Activated B cell treated with CpG ODN at 0.5 μM for 24 hours (primary cell): ENCODE measurements at regions not wholly inside any gene's neighbourhood (a gene's known extent, or its start where the extent isn't known, plus 50 kb on each side); places are given as distances from the start of the nearest gene placed in this dataset.

Experiments used
- ATAC-seq: fragments of 200-7000 bp; cut with Tn5 transposase; one replicate; pipeline ENCODE4 v1.10.0; 2021; ENCODE audit warnings: low read depth, mild to moderate bottlenecking, moderate library complexity
- CTCF ChIA-PET: fragments of 350-600 bp; sonication (Branson Sonifier 250); formaldehyde crosslinking; loops from one replicate; lab custom pipeline; 2021; ENCODE audit warnings: antibody characterized with exemption; lab: Charles Lee
- POLR2A ChIA-PET: fragments of 350-600 bp; sonication (Branson Sonifier 250); formaldehyde crosslinking; loops from one replicate; lab custom pipeline; 2021; ENCODE audit warnings: antibody characterized with exemption; lab: Charles Lee
- DNase-seq: peaks from one replicate; pipeline ENCODE4 v3.0.0; 2022
- H3K27ac Mint-ChIP-seq: one replicate; pipeline ENCODE4 v1.8.0; 2020; ENCODE audit warnings: mixed read lengths
- H3K27me3 Mint-ChIP-seq: one replicate; pipeline ENCODE4 v1.8.0; 2021; ENCODE audit warnings: mixed read lengths
- H3K36me3 Mint-ChIP-seq: one replicate; pipeline ENCODE4 v1.8.0; 2021; ENCODE audit warnings: low read depth, mixed read lengths
- H3K4me1 Mint-ChIP-seq: one replicate; pipeline ENCODE4 v1.8.0; 2021; ENCODE audit warnings: mixed read lengths
- H3K4me3 Mint-ChIP-seq: one replicate; pipeline ENCODE4 v1.8.0; 2020; ENCODE audit warnings: mild to moderate bottlenecking, mixed read lengths
- H3K9me3 Mint-ChIP-seq: one replicate; pipeline ENCODE4 v1.8.0; 2020; ENCODE audit warnings: mixed read lengths
- intact Hi-C: fragments of 100-400 bp; cut with micrococcal nuclease; formaldehyde crosslinking; loops from one replicate; pipeline ENCODE4 v1.15.1; 2024
- TF ChIP-seq, protein P1 (sequence below): fragments of 200-600 bp; IDR thresholded peaks from one replicate; pipeline ENCODE4 v1.8.0; 2022; ENCODE audit warnings: antibody characterized with exemption, mild to moderate bottlenecking

DNA sequence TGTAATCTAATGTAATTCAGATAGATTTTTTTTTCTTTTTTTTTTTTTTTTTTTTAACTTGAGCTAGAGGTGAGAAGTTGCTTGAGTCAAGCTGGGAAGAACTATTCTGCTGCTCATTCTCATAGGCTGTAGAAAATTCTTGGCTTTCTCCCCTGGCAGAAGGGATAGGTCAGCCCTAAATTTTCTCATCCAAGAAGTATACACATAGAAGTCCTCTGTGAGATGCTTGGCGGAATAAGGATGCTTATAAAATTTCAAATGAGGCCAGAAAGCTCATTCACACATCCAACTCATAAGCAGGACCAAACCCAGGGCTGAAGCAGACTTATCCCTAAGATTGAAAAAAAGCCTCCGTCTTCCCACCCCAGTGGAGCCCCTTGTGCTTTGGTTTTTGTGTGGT lies 572.5 kb downstream of the SQOR start:
- CTCF ChIA-PET: no interaction called here
- Mint-ChIP-seq H3K4me3 (no peak overlapping the region), H3K27ac (no peak overlapping the region), H3K36me3 (no peaks in the 10 kb centered on the region), H3K4me1 (no peaks in the 10 kb centered on the region), H3K9me3 (peaks cover 18% of the 10 kb centered on the region), H3K27me3 (no peaks in the 10 kb centered on the region)
- intact Hi-C loops: no loop called here
- POLR2A ChIA-PET: no interaction called here
- ATAC-seq (no peak), DNase-seq (no peak)
- TF ChIP-seq, protein P1, sequence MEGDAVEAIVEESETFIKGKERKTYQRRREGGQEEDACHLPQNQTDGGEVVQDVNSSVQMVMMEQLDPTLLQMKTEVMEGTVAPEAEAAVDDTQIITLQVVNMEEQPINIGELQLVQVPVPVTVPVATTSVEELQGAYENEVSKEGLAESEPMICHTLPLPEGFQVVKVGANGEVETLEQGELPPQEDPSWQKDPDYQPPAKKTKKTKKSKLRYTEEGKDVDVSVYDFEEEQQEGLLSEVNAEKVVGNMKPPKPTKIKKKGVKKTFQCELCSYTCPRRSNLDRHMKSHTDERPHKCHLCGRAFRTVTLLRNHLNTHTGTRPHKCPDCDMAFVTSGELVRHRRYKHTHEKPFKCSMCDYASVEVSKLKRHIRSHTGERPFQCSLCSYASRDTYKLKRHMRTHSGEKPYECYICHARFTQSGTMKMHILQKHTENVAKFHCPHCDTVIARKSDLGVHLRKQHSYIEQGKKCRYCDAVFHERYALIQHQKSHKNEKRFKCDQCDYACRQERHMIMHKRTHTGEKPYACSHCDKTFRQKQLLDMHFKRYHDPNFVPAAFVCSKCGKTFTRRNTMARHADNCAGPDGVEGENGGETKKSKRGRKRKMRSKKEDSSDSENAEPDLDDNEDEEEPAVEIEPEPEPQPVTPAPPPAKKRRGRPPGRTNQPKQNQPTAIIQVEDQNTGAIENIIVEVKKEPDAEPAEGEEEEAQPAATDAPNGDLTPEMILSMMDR: no peak

- H3K27ac Mint-ChIP-seq: no peak overlapping the region
- ChIA-PET CTCF (no interaction called here), POLR2A (no interaction called here)
- H3K27me3 Mint-ChIP-seq: no peaks in the 10 kb centered on the region
- intact Hi-C loops: no loop called here
- no peaks in the 10 kb centered on the region for H3K4me1 Mint-ChIP-seq
- DNase-seq: no peak
- ATAC-seq: no peak
- H3K4me3 Mint-ChIP-seq: no peak overlapping the region
- H3K36me3 Mint-ChIP-seq: no peaks in the 10 kb centered on the region
- TF ChIP-seq, protein P1: no peak
- H3K9me3 Mint-ChIP-seq: peaks cover 14% of the 10 kb centered on the region
Observed at GRCh38 chr15:46213551-46213950, 578.7 kb downstream of the SQOR start.

- Mint-ChIP-seq H3K27me3 (no peaks in the 10 kb centered on the region), H3K4me1 (no peaks in the 10 kb centered on the region), H3K4me3 (no peak overlapping the region), H3K36me3 (no peaks in the 10 kb centered on the region), H3K27ac (no peak overlapping the region), H3K9me3 (no peaks in the 10 kb centered on the region)
- POLR2A ChIA-PET: no interaction called here
- ATAC-seq (no peak), DNase-seq (no peak)
- CTCF ChIA-PET: no interaction called here
- TF ChIP-seq, protein P1: no peak
- intact Hi-C loops: no loop called here
Observed at GRCh38 chr15:46222826-46223225, 588.0 kb downstream of the SQOR start.

- Mint-ChIP-seq H3K4me3 (no peak overlapping the region), H3K36me3 (no peaks in the 10 kb centered on the region), H3K27ac (no peak overlapping the region), H3K4me1 (no peaks in the 10 kb centered on the region), H3K27me3 (no peaks in the 10 kb centered on the region), H3K9me3 (no peaks in the 10 kb centered on the region)
- TF ChIP-seq, protein P1: no peak
- ChIA-PET CTCF (no interaction called here), POLR2A (no interaction called here)
- intact Hi-C loops: no loop called here
- DNase-seq (no peak), ATAC-seq (no peak)
Observed at GRCh38 chr15:46229263-46229662, 594.4 kb downstream of the SQOR start.

DNA sequence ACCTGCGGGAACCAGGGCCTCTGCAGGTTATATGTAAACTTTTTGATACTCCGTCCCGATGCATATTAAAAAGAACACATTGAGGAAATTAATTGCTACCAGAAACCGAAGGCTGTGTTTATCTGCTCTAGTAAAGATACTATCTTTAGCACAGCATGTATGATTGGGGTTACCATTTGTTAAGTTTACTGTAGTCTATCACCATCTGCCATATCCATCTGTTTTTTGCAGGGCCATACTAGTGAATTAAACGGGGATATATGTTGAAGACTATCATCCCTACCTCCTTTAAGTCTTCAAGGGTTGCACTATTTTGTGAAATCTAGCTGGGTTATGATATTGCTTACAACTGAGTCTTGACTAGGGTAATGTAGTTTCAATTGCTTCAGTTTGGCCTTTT lies 597.0 kb downstream of the SQOR start:
- ATAC-seq (no peak), DNase-seq (no peak)
- Mint-ChIP-seq H3K9me3 (peaks cover 5% of the 10 kb centered on the region), H3K27ac (no peak overlapping the region), H3K4me1 (no peaks in the 10 kb centered on the region), H3K4me3 (no peak overlapping the region), H3K36me3 (no peaks in the 10 kb centered on the region), H3K27me3 (no peaks in the 10 kb centered on the region)
- CTCF ChIA-PET: no interaction called here
- intact Hi-C loops: no loop called here
- POLR2A ChIA-PET: no interaction called here
- TF ChIP-seq, protein P1: no peak
